Stimulated activated CD4-positive, alpha-beta T cell treated with anti-CD3 and anti-CD28 coated beads, Interleukin-4, amount 100 ng/mL, for 48 hours (primary cell): ENCODE measurements at regions not wholly inside any gene's neighbourhood (a gene's known extent, or its start where the extent isn't known, plus 50 kb on each side); places are given as distances from the start of the nearest gene placed in this dataset.
"Not testable (repeated sequence)": the region's sequence is repeated elsewhere in the genome, so short reads cannot be mapped to it uniquely, and the experiment has no call there.

Experiments
- DNase-seq, 2 donors: peaks; one replicate each; pipeline ENCODE4 v3.0.0-alpha.2; 2020; ENCODE audit warnings: low read depth in 2 of 2

GRCh38 chr13:52931131-52931530, 82.7 kb upstream of the PCDH8 start:
- DNase-seq, result no peak

- DNase-seq, result no peak
Measured at GRCh38 chr13:52929846-52930245, 81.4 kb upstream of the PCDH8 start.

GRCh38 chr13:52926971-52927370, 78.5 kb upstream of the PCDH8 start:
- no peak for DNase-seq

GRCh38 chr13:52925775-52926285, 77.4 kb upstream of the PCDH8 start:
- DNase-seq, result no peak

- DNase-seq, result no peak
Measured at GRCh38 chr13:52925251-52925650, 76.8 kb upstream of the PCDH8 start.

GRCh38 chr13:52924289-52925148, 76.1 kb upstream of the PCDH8 start:
- no peak for DNase-seq

GRCh38 chr13:52922961-52923360, 74.5 kb upstream of the PCDH8 start:
- DNase-seq, result no peak

GRCh38 chr13:52921194-52921593, 72.8 kb upstream of the PCDH8 start:
- no peak for DNase-seq

GRCh38 chr13:52916486-52916990, 68.1 kb upstream of the PCDH8 start:
- DNase-seq, result no peak

- DNase-seq, result no peak
Measured at GRCh38 chr13:52911340-52911739, 62.9 kb upstream of the PCDH8 start.

GRCh38 chr13:52910318-52910717, 61.9 kb upstream of the PCDH8 start:
- DNase-seq, result not testable (repeated sequence)

- no peak for DNase-seq
Measured at GRCh38 chr13:52906122-52906903, 57.9 kb upstream of the PCDH8 start.

GRCh38 chr13:52905701-52906100, 57.3 kb upstream of the PCDH8 start:
- DNase-seq, result no peak

- no peak for DNase-seq
Measured at GRCh38 chr13:52903320-52903719, 54.9 kb upstream of the PCDH8 start.

- DNase-seq, result no peak
Measured at GRCh38 chr13:52899206-52899605, 50.8 kb upstream of the PCDH8 start.
